Loucy (cell line): ENCODE measurements at regions not wholly inside any gene's neighbourhood (a gene's known extent, or its start where the extent isn't known, plus 50 kb on each side); places are given as distances from the start of the nearest gene placed in this dataset.

ENCODE experiments used
- H2AFZ ChIP-seq: fragments of 200-600 bp; sonication (generic); 2 replicates; pipeline ENCODE4 v1.6.0; 2016; ENCODE audit warnings: antibody characterized with exemption, mild to moderate bottlenecking, low read length, moderate library complexity
- H3F3A ChIP-seq: fragments of 200-600 bp; 2 replicates; pipeline ENCODE4 v1.6.0; 2016; ENCODE audit warnings: antibody characterized with exemption, low read depth, mild to moderate bottlenecking
- H3K27me3 ChIP-seq: fragments of 200-600 bp; sonication (generic); 2 replicates; pipeline ENCODE4 v1.6.1; 2014; ENCODE audit warnings: low read length, mild to moderate bottlenecking; ENCODE audit not compliant: insufficient read depth, poor library complexity, severe bottlenecking
- H3K36me3 ChIP-seq: fragments of 200-600 bp; sonication (generic); 2 replicates; pipeline ENCODE4 v1.6.1; 2016; ENCODE audit warnings: low read length; ENCODE audit not compliant: insufficient read depth
- H3K4me1 ChIP-seq: fragments of 200-600 bp; sonication (generic); 2 replicates; pipeline ENCODE4 v1.5.1; 2014; ENCODE audit warnings: low read length, mild to moderate bottlenecking; ENCODE audit not compliant: insufficient read depth, poor library complexity, severe bottlenecking
- H3K4me2 ChIP-seq: fragments of 200-600 bp; sonication (generic); 2 replicates; pipeline ENCODE4 v1.6.0; 2014; ENCODE audit warnings: antibody characterized with exemption, low read length, low read depth, mild to moderate bottlenecking; ENCODE audit not compliant: poor library complexity, severe bottlenecking
- H3K4me3 ChIP-seq: fragments of 200-600 bp; sonication (generic); 2 replicates; pipeline ENCODE4 v1.5.1; 2014; ENCODE audit warnings: low read length, mild to moderate bottlenecking, mixed read lengths; ENCODE audit not compliant: poor library complexity, severe bottlenecking
- H3K79me2 ChIP-seq: fragments of 200-600 bp; sonication (generic); 2 replicates; pipeline ENCODE4 v1.6.1; 2014; ENCODE audit warnings: low read length; ENCODE audit not compliant: insufficient read depth
- H3K9ac ChIP-seq: fragments of 200-600 bp; sonication (generic); 2 replicates; pipeline ENCODE4 v1.6.0; 2014; ENCODE audit warnings: mild to moderate bottlenecking, low read depth, low read length, moderate library complexity; ENCODE audit not compliant: poor library complexity, severe bottlenecking
- H3K9me2 ChIP-seq: fragments of 200-600 bp; sonication (generic); replicated peaks from 2 replicates; pipeline ENCODE4 v1.6.1; 2016; ENCODE audit warnings: low read depth, low read length, mixed read lengths
- H3K9me3 ChIP-seq: fragments of 200-600 bp; sonication (generic); 2 replicates; pipeline ENCODE4 v1.6.1; 2014; ENCODE audit warnings: mild to moderate bottlenecking, antibody characterized with exemption, low read length, low read depth; ENCODE audit not compliant: insufficient read depth
- H4K20me1 ChIP-seq: fragments of 200-600 bp; sonication (generic); 2 replicates; pipeline ENCODE4 v1.6.0; 2014; ENCODE audit warnings: antibody characterized with exemption, low read length, mild to moderate bottlenecking; ENCODE audit not compliant: insufficient read depth, poor library complexity, severe bottlenecking
- EZH2phosphoT487 ChIP-seq: fragments of 200-600 bp; IDR thresholded peaks from 2 replicates; pipeline ENCODE4 v1.6.1; 2018; ENCODE audit warnings: antibody characterized with exemption, mild to moderate bottlenecking, moderate library complexity, borderline replicate concordance
- TF ChIP-seq, protein P1 (sequence below): fragments of 200-600 bp; sonication (generic); conservative IDR thresholded peaks from 2 replicates; pipeline ENCODE4 v1.5.1; 2014; ENCODE audit warnings: mild to moderate bottlenecking, antibody characterized with exemption, low read length

DNA sequence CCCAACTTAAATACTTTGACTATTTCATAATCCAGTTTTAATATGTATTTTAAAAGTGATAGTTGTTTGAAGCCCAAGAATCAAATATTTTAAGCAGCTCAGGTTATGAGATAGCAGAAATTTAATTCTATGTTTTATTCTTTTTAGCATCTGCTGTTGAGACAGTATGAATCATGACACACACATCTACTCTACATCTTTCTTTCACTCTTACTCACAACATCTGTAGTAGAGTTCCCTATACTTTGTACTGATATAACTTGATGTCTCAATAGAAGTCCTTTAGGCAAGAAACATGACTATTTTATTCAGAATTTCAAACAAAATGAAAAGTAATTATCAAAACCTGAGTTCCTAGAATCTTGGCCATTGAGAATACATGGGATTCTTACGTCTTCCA, 187.9 kb upstream of the GNPDA2 start:
- Histone ChIP-seq H3K4me3 (no peak overlapping the region), H2AFZ (no peak overlapping the region), H3K9ac (no peak overlapping the region), H3K4me1 (no peaks in the 10 kb centered on the region), H3F3A (no peaks in the 10 kb centered on the region), H3K9me2 (no peaks in the 10 kb centered on the region), H3K36me3 (no peaks in the 10 kb centered on the region), H3K4me2 (no peak overlapping the region), H3K9me3 (no peaks in the 10 kb centered on the region), H3K79me2 (no peaks in the 10 kb centered on the region), H3K27me3 (no peaks in the 10 kb centered on the region), H4K20me1 (no peaks in the 10 kb centered on the region)
- no peak for TF ChIP-seq EZH2phosphoT487
- TF ChIP-seq, protein P1, sequence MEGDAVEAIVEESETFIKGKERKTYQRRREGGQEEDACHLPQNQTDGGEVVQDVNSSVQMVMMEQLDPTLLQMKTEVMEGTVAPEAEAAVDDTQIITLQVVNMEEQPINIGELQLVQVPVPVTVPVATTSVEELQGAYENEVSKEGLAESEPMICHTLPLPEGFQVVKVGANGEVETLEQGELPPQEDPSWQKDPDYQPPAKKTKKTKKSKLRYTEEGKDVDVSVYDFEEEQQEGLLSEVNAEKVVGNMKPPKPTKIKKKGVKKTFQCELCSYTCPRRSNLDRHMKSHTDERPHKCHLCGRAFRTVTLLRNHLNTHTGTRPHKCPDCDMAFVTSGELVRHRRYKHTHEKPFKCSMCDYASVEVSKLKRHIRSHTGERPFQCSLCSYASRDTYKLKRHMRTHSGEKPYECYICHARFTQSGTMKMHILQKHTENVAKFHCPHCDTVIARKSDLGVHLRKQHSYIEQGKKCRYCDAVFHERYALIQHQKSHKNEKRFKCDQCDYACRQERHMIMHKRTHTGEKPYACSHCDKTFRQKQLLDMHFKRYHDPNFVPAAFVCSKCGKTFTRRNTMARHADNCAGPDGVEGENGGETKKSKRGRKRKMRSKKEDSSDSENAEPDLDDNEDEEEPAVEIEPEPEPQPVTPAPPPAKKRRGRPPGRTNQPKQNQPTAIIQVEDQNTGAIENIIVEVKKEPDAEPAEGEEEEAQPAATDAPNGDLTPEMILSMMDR = no peak

GRCh38 chr4:44912980-44913379, 186.6 kb upstream of the GNPDA2 start:
- no peaks in the 10 kb centered on the region for H3K27me3 ChIP-seq
- no peaks in the 10 kb centered on the region for H3K9me3 ChIP-seq
- no peak overlapping the region for H3K9ac ChIP-seq
- H3K4me3 ChIP-seq = no peak overlapping the region
- H3K4me2 ChIP-seq = no peak overlapping the region
- no peaks in the 10 kb centered on the region for H3K79me2 ChIP-seq
- TF ChIP-seq, protein P1 = no peak
- no peak for TF ChIP-seq EZH2phosphoT487
- H3K4me1 ChIP-seq = no peaks in the 10 kb centered on the region
- H2AFZ ChIP-seq = no peak overlapping the region
- H3K9me2 ChIP-seq = no peaks in the 10 kb centered on the region
- no peaks in the 10 kb centered on the region for H3F3A ChIP-seq
- no peaks in the 10 kb centered on the region for H3K36me3 ChIP-seq
- H4K20me1 ChIP-seq = no peaks in the 10 kb centered on the region

- Histone ChIP-seq H3K9me2 (no peaks in the 10 kb centered on the region), H3K4me3 (no peak overlapping the region)
Measured at GRCh38 chr4:44908565-44908964, 182.2 kb upstream of the GNPDA2 start.

More at GRCh38 chr4:44908565-44908964, 182.2 kb upstream of the GNPDA2 start:
- no peaks in the 10 kb centered on the region for H3K27me3 ChIP-seq
- no peak overlapping the region for H3K4me2 ChIP-seq
- H3K9ac ChIP-seq = no peak overlapping the region
- no peaks in the 10 kb centered on the region for H3K4me1 ChIP-seq
- no peaks in the 10 kb centered on the region for H3K9me3 ChIP-seq
- no peaks in the 10 kb centered on the region for H3F3A ChIP-seq
- H3K36me3 ChIP-seq = no peaks in the 10 kb centered on the region
- no peak for TF ChIP-seq EZH2phosphoT487
- TF ChIP-seq, protein P1 = no peak
- H2AFZ ChIP-seq = no peak overlapping the region
- H4K20me1 ChIP-seq = no peaks in the 10 kb centered on the region
- H3K79me2 ChIP-seq = no peaks in the 10 kb centered on the region
